GM19372 (cell line): ENCODE measurements at regions not wholly inside any gene's neighbourhood (a gene's known extent, or its start where the extent isn't known, plus 50 kb on each side); places are given as distances from the start of the nearest gene placed in this dataset.

Source experiments
- ATAC-seq: cut with Tn5 transposase; IDR thresholded peaks from one replicate; pipeline ENCODE4 v1.9.1; 2021; ENCODE audit warnings: mild to moderate bottlenecking, low read depth, moderate library complexity; ENCODE audit not compliant: unreplicated experiment

DNA sequence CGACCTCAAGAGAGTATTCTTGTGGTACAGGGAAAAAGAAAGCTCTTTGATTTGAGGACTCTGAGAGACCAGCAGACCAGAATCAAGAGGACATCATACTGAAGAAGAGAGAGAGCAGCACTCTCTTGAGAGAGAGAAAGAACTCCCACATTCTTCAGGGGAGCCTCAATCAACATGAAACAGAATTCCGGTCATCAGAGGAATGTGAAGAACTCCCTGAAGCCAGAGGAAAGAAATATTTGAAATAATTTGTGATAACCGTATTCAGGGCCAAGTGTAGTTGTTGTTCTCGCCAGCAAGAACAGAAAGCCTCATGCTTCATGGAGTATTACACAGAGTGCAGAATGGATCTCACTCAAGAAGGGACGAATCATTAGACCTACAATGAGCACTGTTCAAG is 363.8 kb upstream of the TMEM132C start:
- ATAC-seq: no peak

DNA sequence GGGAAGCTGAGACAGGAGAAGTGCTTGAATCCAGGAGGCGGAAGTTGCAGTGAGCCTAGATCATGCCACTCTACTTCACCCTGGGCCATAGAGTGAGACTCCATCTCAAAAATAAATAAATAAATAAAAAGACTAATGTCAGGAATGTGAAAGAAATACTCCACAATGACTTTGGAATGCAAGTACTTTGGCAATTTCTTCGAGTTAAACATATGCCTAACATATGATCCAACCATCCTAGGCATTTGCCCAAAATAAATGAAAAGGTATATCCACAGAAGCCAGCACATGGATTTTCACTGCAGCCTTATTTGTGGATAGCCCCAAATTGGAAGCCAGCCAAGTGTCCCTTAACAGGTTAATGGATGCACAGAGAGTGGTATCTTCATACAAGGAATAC is 357.9 kb upstream of the TMEM132C start:
- ATAC-seq: no peak

DNA sequence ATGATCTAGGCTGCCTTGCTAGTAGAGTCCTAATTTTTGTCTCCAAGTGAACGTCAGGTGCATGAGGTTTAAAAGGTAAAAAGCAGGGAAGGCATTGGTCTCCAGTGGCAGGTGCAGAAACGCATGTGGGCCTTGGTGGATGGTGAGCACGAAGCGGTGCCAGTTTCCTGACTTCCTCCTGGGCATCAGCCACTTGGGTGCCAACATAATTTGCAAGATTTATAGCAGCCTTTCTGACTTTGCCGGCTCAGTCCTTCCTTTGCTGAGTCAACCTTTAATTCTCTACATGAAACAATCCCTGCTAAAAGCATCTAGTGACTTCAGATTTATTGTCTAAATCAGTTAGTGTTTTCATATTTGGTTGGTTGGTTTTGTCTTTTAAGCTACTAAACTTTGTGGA is 355.7 kb upstream of the TMEM132C start:
- no peak for ATAC-seq

DNA sequence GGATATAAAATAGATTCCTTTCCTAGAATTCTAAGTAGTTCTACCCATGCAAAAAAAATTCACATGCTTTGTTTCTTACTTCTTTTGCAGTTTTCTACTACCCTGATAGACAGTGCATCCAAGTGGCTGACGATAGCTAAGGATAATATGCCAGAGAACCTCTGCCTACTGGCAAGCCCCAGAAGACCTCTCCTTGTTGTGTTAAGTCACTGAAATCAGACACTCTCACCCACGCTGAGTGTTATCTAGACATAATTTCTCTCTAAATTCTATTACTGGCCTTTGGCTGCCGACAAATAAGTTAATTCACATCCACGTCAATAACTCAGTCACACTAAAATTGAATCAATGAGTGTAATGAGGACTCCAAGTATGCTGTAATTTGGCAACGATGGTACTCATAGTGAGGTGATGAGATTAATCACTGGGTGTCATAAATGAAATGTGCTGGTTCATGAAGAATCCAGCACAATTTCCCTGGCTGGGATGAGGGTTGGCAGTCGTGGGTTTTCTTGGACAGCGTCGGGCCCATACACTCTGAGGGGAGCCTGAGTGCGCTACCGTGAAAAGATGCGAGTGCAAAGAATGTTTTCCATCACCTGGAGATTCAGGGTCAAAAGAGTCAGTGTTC is 354.8 kb upstream of the TMEM132C start:
- ATAC-seq: no peak

- no peak for ATAC-seq
Measured at GRCh38 chr12:127923501-127923900, 343.5 kb upstream of the TMEM132C start.

DNA sequence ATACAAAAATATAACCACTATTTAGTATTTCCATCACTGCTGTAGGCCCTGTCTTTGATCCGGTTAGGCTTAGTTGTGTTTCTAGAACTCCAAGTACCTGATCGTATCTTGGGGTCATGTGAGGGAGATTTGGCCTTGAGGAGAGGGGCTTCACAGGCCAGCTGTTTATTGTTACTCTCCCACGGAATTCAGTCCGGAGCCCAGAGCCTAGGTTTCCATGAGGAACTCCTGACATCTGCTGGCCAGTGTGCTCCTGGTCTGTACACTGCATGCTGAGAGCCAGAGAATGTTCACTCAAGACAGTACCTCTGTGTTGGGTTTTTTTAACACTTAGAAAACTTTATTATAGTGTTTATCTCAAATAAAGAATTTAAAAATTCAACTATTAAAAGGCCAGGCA is 341.0 kb upstream of the TMEM132C start:
- no peak for ATAC-seq

GRCh38 chr12:127928178-127928577 is 338.8 kb upstream of the TMEM132C start:
- no peak for ATAC-seq

DNA sequence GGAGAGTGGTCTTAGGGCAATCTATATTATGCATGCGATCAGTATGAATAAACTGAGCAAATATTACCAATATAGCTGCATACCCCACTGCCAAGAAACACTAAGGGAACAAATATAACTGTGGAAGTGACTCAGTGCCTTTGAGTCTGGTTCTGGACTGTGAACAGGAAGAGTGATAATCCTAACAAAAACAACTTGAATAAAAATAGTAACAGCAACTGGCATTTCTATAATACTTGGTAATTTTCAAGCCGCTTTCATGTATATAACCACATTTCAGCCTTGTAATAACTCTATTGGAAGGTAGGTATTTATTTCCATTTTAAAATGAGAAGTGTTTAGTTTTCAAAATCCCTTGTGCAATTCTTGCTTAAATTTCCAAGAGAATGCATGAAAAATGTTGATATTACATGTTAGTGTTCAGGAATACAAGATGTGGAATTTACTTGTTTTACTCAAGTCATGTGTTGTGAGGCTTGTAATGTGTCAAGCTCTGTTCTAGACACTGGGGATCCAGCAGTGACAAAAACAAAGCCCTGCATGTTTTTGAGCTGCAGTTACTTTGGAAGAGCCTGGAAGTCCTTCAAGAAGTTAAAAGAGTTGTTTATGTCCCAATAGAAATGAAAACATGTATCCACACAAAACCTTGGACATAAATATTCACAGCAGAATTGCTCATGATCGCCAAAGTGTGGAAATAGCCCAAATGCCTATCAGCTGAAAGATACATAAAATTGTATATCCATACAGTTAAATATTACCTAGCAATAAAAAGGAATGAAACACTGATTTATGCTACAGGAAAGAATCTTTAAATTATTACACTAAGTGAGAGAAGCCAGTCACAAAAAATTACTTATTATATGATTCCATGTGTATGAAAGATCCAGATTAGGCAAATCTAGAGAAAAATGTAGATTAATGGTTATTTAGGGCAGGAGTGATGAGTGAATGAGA is 338.1 kb upstream of the TMEM132C start:
- no peak for ATAC-seq

DNA sequence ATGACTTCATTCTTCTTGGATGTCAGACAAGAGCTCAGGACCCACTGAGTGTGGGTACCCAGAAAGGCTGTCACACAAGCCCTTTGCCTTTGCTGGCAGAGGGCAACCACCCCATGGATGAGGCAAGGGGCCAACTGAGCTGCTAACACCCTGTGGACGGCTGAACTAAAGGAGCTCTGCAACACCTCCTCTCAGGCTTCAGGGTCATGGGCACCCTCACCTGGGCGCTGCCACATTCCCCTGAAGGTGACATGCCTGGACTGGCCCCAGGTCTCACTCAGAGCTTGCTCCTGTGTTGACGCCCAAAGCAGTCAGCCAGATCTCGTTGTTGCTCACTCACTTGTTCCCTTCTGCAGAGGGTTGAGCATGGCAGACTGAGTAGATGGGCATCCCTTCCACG is 336.8 kb upstream of the TMEM132C start:
- ATAC-seq: no peak

DNA sequence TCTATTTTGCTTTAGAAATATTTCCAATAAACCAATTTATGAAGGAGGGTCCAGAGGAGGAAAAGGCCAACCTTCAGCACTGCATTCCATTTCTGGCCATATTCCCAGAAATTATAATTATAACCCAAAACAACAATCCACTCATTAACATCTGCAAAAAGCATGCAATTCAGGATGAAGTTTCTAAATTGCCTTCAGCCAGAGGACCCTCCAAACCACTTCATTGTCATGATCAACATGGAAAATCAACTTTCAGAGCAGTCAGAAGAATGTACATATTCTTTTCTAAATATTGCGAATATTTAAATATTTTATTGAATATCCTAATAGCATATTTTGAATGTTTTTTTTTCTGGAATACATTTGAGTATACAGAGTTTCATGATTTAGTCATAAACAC is 332.6 kb upstream of the TMEM132C start:
- ATAC-seq: no peak

- ATAC-seq: no peak
Measured at GRCh38 chr12:127936463-127936862, 330.5 kb upstream of the TMEM132C start.

DNA sequence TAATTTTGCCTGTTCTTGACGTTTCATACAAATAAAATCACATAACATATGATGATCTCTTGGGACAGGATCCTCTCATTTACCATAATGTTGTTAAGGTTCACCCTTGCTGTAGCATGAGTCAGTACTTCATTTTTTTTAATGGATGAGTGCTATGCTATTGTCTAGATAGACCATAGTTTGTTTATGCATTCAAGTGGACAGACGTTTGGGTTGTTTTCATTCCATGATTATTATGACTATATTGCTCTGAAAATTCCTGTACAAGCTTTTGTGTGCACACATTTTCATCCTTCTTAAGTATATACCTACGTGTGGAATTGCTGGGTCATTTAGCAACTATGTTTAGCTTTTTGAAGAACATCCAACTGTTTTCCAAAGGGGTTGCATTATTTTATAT is 325.6 kb upstream of the TMEM132C start:
- ATAC-seq: no peak

DNA sequence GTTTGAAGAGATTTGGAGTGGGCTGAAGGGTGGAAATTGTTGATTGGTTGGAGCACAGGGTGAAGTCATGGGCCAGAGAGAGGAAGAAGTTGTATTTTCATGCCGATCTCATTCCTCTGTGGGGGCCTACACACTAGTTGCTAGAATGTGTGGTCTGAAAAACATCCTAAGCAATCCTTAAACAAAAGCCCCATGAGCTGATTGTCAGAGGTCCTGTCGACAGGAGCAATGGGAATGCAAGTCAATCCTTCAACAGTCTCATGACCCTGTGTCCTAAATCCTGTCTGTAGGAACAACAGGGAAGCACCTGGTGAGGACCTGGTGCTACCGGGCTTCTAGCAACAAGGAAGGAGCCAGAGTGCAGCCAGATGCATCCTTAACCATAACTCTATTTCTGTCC is 324.0 kb upstream of the TMEM132C start:
- ATAC-seq: no peak

DNA sequence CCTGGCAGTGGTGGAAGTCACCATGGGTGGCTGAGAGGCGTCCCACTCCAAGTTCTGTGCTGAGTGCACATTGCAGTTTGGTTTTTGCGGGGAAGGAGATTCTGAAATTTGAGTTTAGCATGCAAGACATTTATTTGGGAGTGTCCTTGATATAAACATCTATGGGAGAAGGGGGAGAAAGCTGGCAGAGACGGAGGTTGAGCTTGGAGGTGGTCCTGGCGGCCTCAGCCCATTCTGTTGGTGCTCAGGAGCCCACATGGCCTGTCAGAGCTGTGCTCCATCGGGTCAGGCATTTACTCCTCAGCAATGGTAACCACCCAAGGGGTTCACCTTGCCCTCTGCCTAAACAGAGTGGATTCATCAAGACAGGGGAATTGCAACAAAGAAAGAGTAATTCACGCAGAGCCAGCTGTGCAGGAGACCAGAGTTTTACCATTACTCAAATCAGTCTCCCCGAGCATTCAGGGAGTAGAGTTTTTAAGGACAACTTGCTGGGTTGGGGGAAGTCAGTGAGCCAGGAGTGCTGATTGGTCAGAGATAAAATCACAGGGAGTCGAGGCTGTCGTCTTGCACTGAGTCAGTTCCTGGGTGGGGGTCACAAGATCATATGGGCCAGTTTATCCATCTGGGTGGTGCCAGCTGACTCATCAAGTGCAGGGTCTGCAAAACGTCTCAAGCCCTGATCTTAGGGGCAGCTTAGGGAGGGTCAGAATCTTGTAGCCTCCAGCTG is 323.3 kb upstream of the TMEM132C start:
- no peak for ATAC-seq

DNA sequence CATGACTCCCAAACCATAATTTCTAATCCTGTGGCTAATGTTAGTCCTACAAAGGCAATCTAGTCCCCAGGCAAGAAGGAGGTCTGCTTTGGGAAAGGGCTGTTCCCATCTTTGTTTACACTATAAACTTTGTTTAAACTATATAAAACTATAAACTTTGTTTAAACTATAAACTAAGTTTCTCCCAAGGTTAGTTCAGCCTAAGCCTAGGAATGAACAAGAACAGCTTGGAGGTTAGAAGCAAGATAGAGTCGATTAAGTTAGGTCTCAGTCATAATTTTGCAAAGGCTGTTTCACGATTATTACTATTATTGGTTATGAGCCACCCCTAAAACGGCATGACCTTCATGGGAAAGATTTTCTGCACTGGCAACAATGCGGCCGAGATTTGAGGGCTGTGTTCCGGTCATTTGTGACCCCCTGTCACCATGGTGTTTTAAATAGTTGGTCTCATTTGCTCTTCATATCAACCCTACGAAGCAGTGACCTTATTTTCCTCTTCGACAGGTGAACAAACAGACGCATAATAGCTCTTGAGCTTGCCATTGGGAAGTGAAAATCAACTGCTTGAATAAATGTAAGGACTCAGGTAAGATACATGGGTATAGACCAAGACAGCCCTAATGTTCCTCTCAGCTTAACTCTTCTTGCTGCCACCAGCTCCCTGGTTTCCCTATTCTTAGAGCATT is 322.6 kb upstream of the TMEM132C start:
- no peak for ATAC-seq

- ATAC-seq: no peak
Measured at GRCh38 chr12:127957001-127957660, 309.8 kb upstream of the TMEM132C start.

DNA sequence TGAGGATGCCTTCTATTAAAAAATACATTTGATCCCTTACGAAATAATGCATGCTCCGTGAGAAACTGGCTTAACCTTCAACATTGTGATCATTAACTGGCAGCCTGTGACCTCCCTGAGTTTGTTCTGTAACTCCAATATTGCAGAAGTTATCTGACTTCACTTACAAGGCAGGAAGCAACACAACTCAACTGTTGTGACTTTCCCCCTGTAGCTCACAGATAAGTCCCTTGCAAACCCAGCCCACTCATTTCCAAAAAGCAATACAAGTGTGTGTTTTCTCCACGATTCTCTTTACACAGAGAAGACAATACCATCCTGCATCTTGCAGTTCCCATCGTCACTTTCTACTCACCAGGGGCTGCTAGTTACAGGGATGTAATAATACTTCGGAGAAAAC is 304.7 kb upstream of the TMEM132C start:
- ATAC-seq: no peak

- no peak for ATAC-seq
Measured at GRCh38 chr12:127963933-127964332, 303.0 kb upstream of the TMEM132C start.

- ATAC-seq: no peak
Measured at GRCh38 chr12:127964717-127965116, 302.3 kb upstream of the TMEM132C start.

GRCh38 chr12:127966331-127966730 is 300.6 kb upstream of the TMEM132C start:
- ATAC-seq: no peak
